Liver (tissue), 8 donors: ENCODE measurements at regions not wholly inside any gene's neighbourhood (a gene's known extent, or its start where the extent isn't known, plus 50 kb on each side); places are given as distances from the start of the nearest gene placed in this dataset.

Experiments used
- DNase-seq: peaks from one replicate; pipeline ENCODE4 v3.0.0-alpha.2; 2017; ENCODE audit warnings: low spot score
- H3K27ac ChIP-seq, 2 donors: one replicate each; pipeline ENCODE4 v1.7.0; 2013; ENCODE audit warnings: inconsistent platforms in 2 of 2, low read length in 2 of 2, control low read depth in 1 of 2, low read depth in 1 of 2, mild to moderate bottlenecking in 1 of 2
- H3K27me3 ChIP-seq, 4 donors: one replicate each; pipeline versions ENCODE4 v1.6.1 to v1.7.0; 2013; ENCODE audit warnings: low read length in 3 of 4, inconsistent platforms in 1 of 4, mild to moderate bottlenecking in 1 of 4, moderate library complexity in 1 of 4; ENCODE audit not compliant: control insufficient read depth in 4 of 4, insufficient read depth in 4 of 4
- H3K36me3 ChIP-seq, 4 donors: one replicate each; pipeline versions ENCODE4 v1.6.1 to v1.7.0; 2013; ENCODE audit warnings: low read length in 3 of 4, mild to moderate bottlenecking in 3 of 4, low read depth in 1 of 4, moderate library complexity in 1 of 4; ENCODE audit not compliant: control insufficient read depth in 4 of 4, insufficient read depth in 3 of 4
- H3K4me1 ChIP-seq, 4 donors: one replicate each; pipeline versions ENCODE4 v1.6.1 to v1.7.0; 2013; ENCODE audit warnings: low read length in 3 of 4, mild to moderate bottlenecking in 3 of 4, moderate library complexity in 1 of 4; ENCODE audit not compliant: control insufficient read depth in 4 of 4, insufficient read depth in 4 of 4
- H3K4me3 ChIP-seq, 3 donors: one replicate each; pipeline versions ENCODE4 v1.6.1 to v1.7.0; 2013; ENCODE audit warnings: low read length in 3 of 3, control low read depth in 1 of 3, low read depth in 1 of 3, mild to moderate bottlenecking in 1 of 3
- H3K9ac ChIP-seq, 2 donors: one replicate each; pipeline ENCODE4 v1.7.0; 2013; ENCODE audit warnings: low read length in 2 of 2, mild to moderate bottlenecking in 2 of 2, moderate library complexity in 2 of 2, control low read depth in 1 of 2, low read depth in 1 of 2
- H3K9me3 ChIP-seq, 4 donors: one replicate each; pipeline versions ENCODE4 v1.6.1 to v1.7.0; 2013; ENCODE audit warnings: low read length in 3 of 4; ENCODE audit not compliant: control insufficient read depth in 4 of 4
- ATF3 ChIP-seq: IDR thresholded peaks from 2 replicates; pipeline ENCODE4 v1.6.1; 2016; ENCODE audit warnings: antibody characterized with exemption
- EGR1 ChIP-seq, 2 donors: IDR thresholded peaks; 2 replicates each; pipeline ENCODE4 v1.6.1; 2016 to 2018; ENCODE audit warnings: antibody characterized with exemption in 2 of 2, low read depth in 2 of 2
- FOXA1 ChIP-seq: IDR thresholded peaks from 2 replicates; pipeline ENCODE4 v1.6.1; 2016; ENCODE audit warnings: antibody characterized with exemption
- FOXA2 ChIP-seq: IDR thresholded peaks from 2 replicates; pipeline ENCODE4 v1.6.1; 2016; ENCODE audit warnings: antibody characterized with exemption
- GABPA ChIP-seq, 2 donors: IDR thresholded peaks in 1 of 2; conservative IDR thresholded peaks in 1 of 2; 2 replicates each; pipeline ENCODE4 v1.6.1; 2016; ENCODE audit warnings: antibody characterized with exemption in 2 of 2, mild to moderate bottlenecking in 1 of 2, moderate library complexity in 1 of 2
- HNF4A ChIP-seq, 2 donors: conservative IDR thresholded peaks; 2 replicates each; pipeline ENCODE4 v1.6.1; 2016; ENCODE audit warnings: antibody characterized with exemption in 2 of 2, mild to moderate bottlenecking in 2 of 2
- HNF4G ChIP-seq: IDR thresholded peaks from 2 replicates; pipeline ENCODE4 v1.6.1; 2016; ENCODE audit warnings: antibody characterized with exemption
- JUND ChIP-seq, 2 donors: IDR thresholded peaks; 2 replicates each; pipeline ENCODE4 v1.6.1; 2016; ENCODE audit warnings: antibody characterized with exemption in 2 of 2
- MAX ChIP-seq: IDR thresholded peaks from 2 replicates; pipeline ENCODE4 v1.6.1; 2016; ENCODE audit warnings: antibody characterized with exemption
- NR2F2 ChIP-seq: IDR thresholded peaks from 2 replicates; pipeline ENCODE4 v1.6.1; 2016; ENCODE audit warnings: antibody characterized with exemption
- RXRA ChIP-seq, 2 donors: IDR thresholded peaks; 2 replicates each; pipeline ENCODE4 v1.6.1; 2017 to 2018; ENCODE audit warnings: antibody characterized with exemption in 2 of 2, mild to moderate bottlenecking in 1 of 2
- SP1 ChIP-seq: IDR thresholded peaks from 2 replicates; pipeline ENCODE4 v1.6.1; 2018; ENCODE audit warnings: antibody characterized with exemption, mild to moderate bottlenecking
- YY1 ChIP-seq: IDR thresholded peaks from 2 replicates; pipeline ENCODE4 v1.6.1; 2016; ENCODE audit warnings: antibody characterized with exemption, mild to moderate bottlenecking
- WGBS: extraction: QIAGEN DNeasy Blood & Tissue Kit; methylation state at CpG from one replicate; pipeline ENCODE4 v1.1.7; 2013; 5-methylcytosine and 5-hydroxymethylcytosine counted together
- TF ChIP-seq, protein P1 (sequence below): IDR thresholded peaks from 2 replicates; pipeline ENCODE4 v1.6.1; 2016; ENCODE audit warnings: antibody characterized with exemption, mild to moderate bottlenecking
- TF ChIP-seq, protein P2 (sequence below): IDR thresholded peaks from 2 replicates; pipeline ENCODE4 v1.6.1; 2016; ENCODE audit warnings: antibody characterized with exemption
- TF ChIP-seq, protein P3 (sequence below): fragments of 150-350 bp; IDR thresholded peaks from 2 replicates; pipeline ENCODE4 v1.5.1; 2017; ENCODE audit warnings: improper control_type of control experiment, low read depth, low read length; ENCODE audit not compliant: missing input control
- donor health status: healthy.
- donor health status: healthy.
- donor health status: healthy.
- donor health status: healthy.
- donor health status: healthy.

- H3K27me3 ChIP-seq: no peaks in the 10 kb centered on the region
- H3K9ac ChIP-seq: no peak overlapping the region
- TF ChIP-seq HNF4A (conservative IDR thresholded peaks at IDR 0.05): no peak
- no peak for TF ChIP-seq JUND (IDR thresholded peaks at IDR 0.05)
- no peak for TF ChIP-seq HNF4G
- TF ChIP-seq, protein P1, sequence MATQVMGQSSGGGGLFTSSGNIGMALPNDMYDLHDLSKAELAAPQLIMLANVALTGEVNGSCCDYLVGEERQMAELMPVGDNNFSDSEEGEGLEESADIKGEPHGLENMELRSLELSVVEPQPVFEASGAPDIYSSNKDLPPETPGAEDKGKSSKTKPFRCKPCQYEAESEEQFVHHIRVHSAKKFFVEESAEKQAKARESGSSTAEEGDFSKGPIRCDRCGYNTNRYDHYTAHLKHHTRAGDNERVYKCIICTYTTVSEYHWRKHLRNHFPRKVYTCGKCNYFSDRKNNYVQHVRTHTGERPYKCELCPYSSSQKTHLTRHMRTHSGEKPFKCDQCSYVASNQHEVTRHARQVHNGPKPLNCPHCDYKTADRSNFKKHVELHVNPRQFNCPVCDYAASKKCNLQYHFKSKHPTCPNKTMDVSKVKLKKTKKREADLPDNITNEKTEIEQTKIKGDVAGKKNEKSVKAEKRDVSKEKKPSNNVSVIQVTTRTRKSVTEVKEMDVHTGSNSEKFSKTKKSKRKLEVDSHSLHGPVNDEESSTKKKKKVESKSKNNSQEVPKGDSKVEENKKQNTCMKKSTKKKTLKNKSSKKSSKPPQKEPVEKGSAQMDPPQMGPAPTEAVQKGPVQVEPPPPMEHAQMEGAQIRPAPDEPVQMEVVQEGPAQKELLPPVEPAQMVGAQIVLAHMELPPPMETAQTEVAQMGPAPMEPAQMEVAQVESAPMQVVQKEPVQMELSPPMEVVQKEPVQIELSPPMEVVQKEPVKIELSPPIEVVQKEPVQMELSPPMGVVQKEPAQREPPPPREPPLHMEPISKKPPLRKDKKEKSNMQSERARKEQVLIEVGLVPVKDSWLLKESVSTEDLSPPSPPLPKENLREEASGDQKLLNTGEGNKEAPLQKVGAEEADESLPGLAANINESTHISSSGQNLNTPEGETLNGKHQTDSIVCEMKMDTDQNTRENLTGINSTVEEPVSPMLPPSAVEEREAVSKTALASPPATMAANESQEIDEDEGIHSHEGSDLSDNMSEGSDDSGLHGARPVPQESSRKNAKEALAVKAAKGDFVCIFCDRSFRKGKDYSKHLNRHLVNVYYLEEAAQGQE: no peak
- no peaks in the 10 kb centered on the region for H3K9me3 ChIP-seq
- no peaks in the 10 kb centered on the region for H3K4me1 ChIP-seq
- H3K27ac ChIP-seq: no peak overlapping the region
- H3K4me3 ChIP-seq: no peak overlapping the region
- no peaks in the 10 kb centered on the region for H3K36me3 ChIP-seq
- DNase-seq: no peak
- 68% methylated on average over 3 of the region's 3 CpGs for WGBS
Measured at GRCh38 chr12:97659117-97659880, 196.7 kb downstream of the RMST start.

- Histone ChIP-seq H3K36me3 (no peaks in the 10 kb centered on the region), H3K9ac (no peak overlapping the region), H3K27me3 (no peaks in the 10 kb centered on the region), H3K27ac (no peak overlapping the region), H3K9me3 (no peaks in the 10 kb centered on the region), H3K4me1 (no peaks in the 10 kb centered on the region), H3K4me3 (no peak overlapping the region)
- DNase-seq: no peak
- TF ChIP-seq NR2F2: no peak
- no peak for TF ChIP-seq ATF3
- no peak for TF ChIP-seq SP1
- TF ChIP-seq JUND (IDR thresholded peaks at IDR 0.05): no peak
- TF ChIP-seq HNF4G: no peak
- no peak for TF ChIP-seq FOXA2
- TF ChIP-seq FOXA1: no peak
- no peak for TF ChIP-seq YY1
- TF ChIP-seq, protein P2, sequence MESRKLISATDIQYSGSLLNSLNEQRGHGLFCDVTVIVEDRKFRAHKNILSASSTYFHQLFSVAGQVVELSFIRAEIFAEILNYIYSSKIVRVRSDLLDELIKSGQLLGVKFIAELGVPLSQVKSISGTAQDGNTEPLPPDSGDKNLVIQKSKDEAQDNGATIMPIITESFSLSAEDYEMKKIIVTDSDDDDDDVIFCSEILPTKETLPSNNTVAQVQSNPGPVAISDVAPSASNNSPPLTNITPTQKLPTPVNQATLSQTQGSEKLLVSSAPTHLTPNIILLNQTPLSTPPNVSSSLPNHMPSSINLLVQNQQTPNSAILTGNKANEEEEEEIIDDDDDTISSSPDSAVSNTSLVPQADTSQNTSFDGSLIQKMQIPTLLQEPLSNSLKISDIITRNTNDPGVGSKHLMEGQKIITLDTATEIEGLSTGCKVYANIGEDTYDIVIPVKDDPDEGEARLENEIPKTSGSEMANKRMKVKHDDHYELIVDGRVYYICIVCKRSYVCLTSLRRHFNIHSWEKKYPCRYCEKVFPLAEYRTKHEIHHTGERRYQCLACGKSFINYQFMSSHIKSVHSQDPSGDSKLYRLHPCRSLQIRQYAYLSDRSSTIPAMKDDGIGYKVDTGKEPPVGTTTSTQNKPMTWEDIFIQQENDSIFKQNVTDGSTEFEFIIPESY: no peak
- TF ChIP-seq, protein P1: no peak
- TF ChIP-seq, protein P3, sequence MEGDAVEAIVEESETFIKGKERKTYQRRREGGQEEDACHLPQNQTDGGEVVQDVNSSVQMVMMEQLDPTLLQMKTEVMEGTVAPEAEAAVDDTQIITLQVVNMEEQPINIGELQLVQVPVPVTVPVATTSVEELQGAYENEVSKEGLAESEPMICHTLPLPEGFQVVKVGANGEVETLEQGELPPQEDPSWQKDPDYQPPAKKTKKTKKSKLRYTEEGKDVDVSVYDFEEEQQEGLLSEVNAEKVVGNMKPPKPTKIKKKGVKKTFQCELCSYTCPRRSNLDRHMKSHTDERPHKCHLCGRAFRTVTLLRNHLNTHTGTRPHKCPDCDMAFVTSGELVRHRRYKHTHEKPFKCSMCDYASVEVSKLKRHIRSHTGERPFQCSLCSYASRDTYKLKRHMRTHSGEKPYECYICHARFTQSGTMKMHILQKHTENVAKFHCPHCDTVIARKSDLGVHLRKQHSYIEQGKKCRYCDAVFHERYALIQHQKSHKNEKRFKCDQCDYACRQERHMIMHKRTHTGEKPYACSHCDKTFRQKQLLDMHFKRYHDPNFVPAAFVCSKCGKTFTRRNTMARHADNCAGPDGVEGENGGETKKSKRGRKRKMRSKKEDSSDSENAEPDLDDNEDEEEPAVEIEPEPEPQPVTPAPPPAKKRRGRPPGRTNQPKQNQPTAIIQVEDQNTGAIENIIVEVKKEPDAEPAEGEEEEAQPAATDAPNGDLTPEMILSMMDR: no peak
- no peak for TF ChIP-seq HNF4A (conservative IDR thresholded peaks at IDR 0.05)
- TF ChIP-seq GABPA (IDR thresholded peaks at IDR 0.05 in 1 of 2, conservative IDR thresholded peaks at IDR 0.05 in 1 of 2): no peak
- TF ChIP-seq EGR1 (IDR thresholded peaks at IDR 0.05; ENCODE audit: low read depth in 2 of 2): no peak
- no peak for TF ChIP-seq RXRA (IDR thresholded peaks at IDR 0.05)
- TF ChIP-seq MAX: no peak
- 56% methylated on average over 4 of the region's 4 CpGs for WGBS
Measured at GRCh38 chr12:97666263-97666662, 203.7 kb downstream of the RMST start.
